K562 (cell line): ENCODE measurements at regions not wholly inside any gene's neighbourhood (a gene's known extent, or its start where the extent isn't known, plus 50 kb on each side); places are given as distances from the start of the nearest gene placed in this dataset.

Experiments used
- ATAC-seq: fragments of 200-7000 bp; cut with Tn5 transposase; 3 replicates; pipeline ENCODE4 v1.9.1; 2020; ENCODE audit warnings: moderate library complexity
- BruUV-seq: library from RNA; stranded (reverse); fragments of 400-500 nt; replicated peaks from 2 replicates; lab custom pipeline; 2021; lab: Mats Ljungman, UMichigan
- CTCF ChIA-PET: fragments of 300-600 bp; formaldehyde crosslinking; extraction: SDS; loops from one replicate; lab custom pipeline; 2021; ENCODE audit warnings: low intra/inter-chr PET ratio; lab: Yijun Ruan, JAX
- POLR2A ChIA-PET: fragments of 300-600, 350-650 bp; sonication (Branson Sonifier 250); formaldehyde crosslinking; extraction: SDS; loops from one replicate; lab custom pipeline; 2021; ENCODE audit warnings: antibody characterized with exemption, inconsistent platforms; lab: Yijun Ruan, JAX
- DNase-seq, 4 experiments: peaks; one replicate each; pipeline versions ENCODE4 v3.0.0 to v3.0.0-alpha.2; 2011 to 2018; ENCODE audit warnings: low spot score in 3 of 4, mixed read lengths in 3 of 4; ENCODE audit errors: extremely low read depth in 1 of 4
- FAIRE-seq: peaks from 2 replicates; lab custom pipeline; 2011; peaks lifted over from hg19 to GRCh38; lab: Jason Lieb, UNC
- H2AFZ ChIP-seq: 2 replicates; pipeline ENCODE4 v1.6.0; 2011; ENCODE audit warnings: low read depth, low read length, control low read depth, inconsistent platforms
- H3K27ac ChIP-seq: fragments of 200-600 bp; 3 replicates; pipeline ENCODE4 v1.8.0; 2011; ENCODE audit warnings: low read depth, mild to moderate bottlenecking, control low read depth, inconsistent platforms, low read length, moderate library complexity, mixed read lengths; ENCODE audit errors: extremely low read depth
- H3K27me3 ChIP-seq, 2 experiments: fragments of 300-600 bp in 1 of 2; 2 replicates in 1 of 2; 3 replicates in 1 of 2; pipeline versions ENCODE4 v1.6.0 to v1.8.0; 2011; ENCODE audit warnings: inconsistent platforms in 2 of 2, low read length in 2 of 2, mild to moderate bottlenecking in 1 of 2, mixed read lengths in 1 of 2, moderate library complexity in 1 of 2; ENCODE audit not compliant: control insufficient read depth in 2 of 2, insufficient read depth in 2 of 2
- H3K36me3 ChIP-seq: fragments of 300-600 bp; 3 replicates; pipeline ENCODE4 v1.8.0; 2011; ENCODE audit warnings: mild to moderate bottlenecking, low read length, inconsistent platforms; ENCODE audit not compliant: control insufficient read depth, insufficient read depth
- H3K4me1 ChIP-seq, 2 experiments: fragments of 200-600 bp in 1 of 2; replicated peaks in 1 of 2; 2 replicates in 1 of 2; 3 replicates in 1 of 2; pipeline versions ENCODE4 v1.5.1 to v1.8.0; 2011; ENCODE audit warnings: inconsistent platforms in 2 of 2, low read length in 2 of 2, mild to moderate bottlenecking in 1 of 2, mixed read lengths in 1 of 2, moderate library complexity in 1 of 2; ENCODE audit not compliant: control insufficient read depth in 2 of 2, insufficient read depth in 2 of 2
- H3K4me2 ChIP-seq: 2 replicates; pipeline ENCODE4 v1.6.1; 2011; ENCODE audit warnings: low read length, control low read depth, inconsistent platforms, mixed read lengths; ENCODE audit not compliant: insufficient read depth
- H3K4me3 ChIP-seq: fragments of 200-600 bp; sonication (generic), shearing (Covaris generic); 2 replicates; pipeline ENCODE4 v1.5.1; 2016; ENCODE audit warnings: control low read depth, inconsistent platforms
- H3K79me2 ChIP-seq: fragments of 200-600 bp; 3 replicates; pipeline ENCODE4 v1.8.0; 2011; ENCODE audit warnings: low read length, inconsistent platforms; ENCODE audit not compliant: control insufficient read depth, insufficient read depth
- H3K9ac ChIP-seq, 2 experiments: 2 replicates each; pipeline versions ENCODE4 v1.6.0 to v1.6.1; 2011; ENCODE audit warnings: low read depth in 2 of 2, low read length in 2 of 2, control low read depth in 1 of 2, inconsistent platforms in 1 of 2, mild to moderate bottlenecking in 1 of 2, mixed read lengths in 1 of 2; ENCODE audit not compliant: insufficient read depth in 1 of 2
- H3K9me1 ChIP-seq: one replicate; pipeline ENCODE4 v1.6.0; 2011; ENCODE audit warnings: inconsistent platforms, mild to moderate bottlenecking, low read length, moderate library complexity; ENCODE audit not compliant: control insufficient read depth, insufficient read depth
- H3K9me3 ChIP-seq: replicated peaks from 2 replicates; pipeline ENCODE4 v1.5.1; 2011; ENCODE audit warnings: low read depth, low read length, inconsistent platforms; ENCODE audit not compliant: control insufficient read depth, insufficient read depth
- H4K20me1 ChIP-seq: replicated peaks from 2 replicates; pipeline ENCODE4 v1.6.1; 2011; ENCODE audit warnings: low read length, inconsistent platforms, mixed read lengths; ENCODE audit not compliant: control insufficient read depth, insufficient read depth
- ARID1B ChIP-seq: fragments of 450-650 bp; IDR thresholded peaks from 2 replicates; pipeline ENCODE4 v1.6.1; 2016; ENCODE audit warnings: antibody characterized with exemption, mild to moderate bottlenecking, inconsistent platforms
- EHMT2 ChIP-seq: fragments of 450-650 bp; IDR thresholded peaks from 2 replicates; pipeline ENCODE4 v1.6.1; 2018; ENCODE audit warnings: antibody characterized with exemption
- MECOM ChIP-seq: fragments of 250-450 bp; sonication (Bioruptor Pico); IDR thresholded peaks from 2 replicates; pipeline ENCODE4 v1.8.0; 2022; ENCODE audit warnings: inconsistent platforms
- MEIS2 ChIP-seq: fragments of 450-650 bp; IDR thresholded peaks from 2 replicates; pipeline ENCODE4 v1.6.1; 2014; ENCODE audit warnings: mild to moderate bottlenecking; ENCODE audit not compliant: partially characterized antibody
- MIER1 ChIP-seq: fragments of 450-650 bp; IDR thresholded peaks from 2 replicates; pipeline ENCODE4 v1.6.1; 2016; ENCODE audit warnings: antibody characterized with exemption, mild to moderate bottlenecking, low read depth
- NEUROD1 ChIP-seq: fragments of 150-350 bp; IDR thresholded peaks from 2 replicates; pipeline ENCODE4 v1.6.1; 2014; ENCODE audit warnings: borderline replicate concordance, low read length, low read depth; ENCODE audit not compliant: partially characterized antibody
- PCBP2 ChIP-seq: fragments of 200-400 bp; formaldehyde crosslinking; IDR thresholded peaks from 2 replicates; pipeline ENCODE4 v1.6.1; 2018; ENCODE audit warnings: low read length, low read depth, mild to moderate bottlenecking, moderate library complexity; ENCODE audit not compliant: poor library complexity, severe bottlenecking
- PKNOX1 ChIP-seq: fragments of 450-650 bp; IDR thresholded peaks from 2 replicates; pipeline ENCODE4 v1.6.1; 2016
- ZHX1 ChIP-seq: fragments of 150-350 bp; conservative IDR thresholded peaks from 2 replicates; pipeline ENCODE4 v1.6.1; 2014; ENCODE audit warnings: low read length
- ZZZ3 ChIP-seq: fragments of 450-650 bp; IDR thresholded peaks from 2 replicates; pipeline ENCODE4 v1.6.1; 2016; ENCODE audit warnings: antibody characterized with exemption, mild to moderate bottlenecking, moderate library complexity
- WGBS: fragments of 100-300 bp; shearing (Covaris generic); methylation state at CpG from one replicate; pipeline ENCODE4 v1.1.6; 2016; ENCODE audit warnings: low coverage, mixed read lengths; ENCODE audit not compliant: insufficient coverage; ENCODE audit errors: missing lambda C conversion rate; 5-methylcytosine and 5-hydroxymethylcytosine counted together
- in situ Hi-C: fragments of 300-500 bp; cut with MboI; formaldehyde crosslinking; loops from 4 replicates; pipeline ENCODE4 v1.15.0; 2018; ENCODE audit warnings: inconsistent platforms, mixed read lengths
- intact Hi-C: fragments of 100-400 bp; cut with micrococcal nuclease; formaldehyde crosslinking; loops from 2 replicates; pipeline ENCODE4 v1.14.2; 2022

GRCh38 chr1:93770640-93771039, 89.0 kb upstream of the BCAR3 start (continued):
- TF ChIP-seq EHMT2: peak; percentile 70
- TF ChIP-seq MIER1: peak; percentile 67; the same call in 1 of the 2 replicates
- TF ChIP-seq NEUROD1: no peak
- no peak for TF ChIP-seq PCBP2
- no peak for TF ChIP-seq MECOM

- ATAC-seq: no peak
- no peaks in the 10 kb centered on the region for H3K36me3 ChIP-seq
- no peak overlapping the region for H3K4me3 ChIP-seq
- POLR2A ChIA-PET: no interaction called here
- no peak for DNase-seq
- TF ChIP-seq PKNOX1 (peak; percentile 35; the same call in 1 of the 2 replicates), ARID1B (no peak), ZZZ3 (no peak), ZHX1 (no peak), MECOM (no peak), MEIS2 (peak; percentile 31)
- H3K9ac ChIP-seq: no peak overlapping the region
- intact Hi-C loops: no loop called here
- CTCF ChIA-PET: no interaction called here
- in situ Hi-C loops: no loop called here
- no peaks in the 10 kb centered on the region for H3K79me2 ChIP-seq
- H3K9me1 ChIP-seq: no peaks in the 10 kb centered on the region
- H4K20me1 ChIP-seq: no peaks in the 10 kb centered on the region
- 0% methylated on average over 2 of the region's 2 CpGs for WGBS
- BruUV-seq: no TSS peak
- no peaks in the 10 kb centered on the region for H3K9me3 ChIP-seq
- no peak overlapping the region for H3K27ac ChIP-seq
- H3K27me3 ChIP-seq: peaks cover under 1 to 15% of the 10 kb centered on the region in 2 experiments; a peak in 3 of 5 replicates
- H3K4me1 ChIP-seq: peaks cover 4 to 8% of the 10 kb centered on the region in 2 experiments; a peak in 2 of 5 replicates
- no peak overlapping the region for H2AFZ ChIP-seq
- no peak overlapping the region for H3K4me2 ChIP-seq
- no peak for FAIRE-seq
Measured at GRCh38 chr1:93769777-93770176, 88.1 kb upstream of the BCAR3 start.
